Suprapubic skin (tissue), 4 donors: ENCODE measurements at regions not wholly inside any gene's neighbourhood (a gene's known extent, or its start where the extent isn't known, plus 50 kb on each side); places are given as distances from the start of the nearest gene placed in this dataset.

Experiments used
- DNase-seq, 2 donors: peaks; one replicate each; pipeline ENCODE4 v3.0.0-alpha.2; 2019; ENCODE audit warnings: low spot score in 2 of 2
- H3K27ac ChIP-seq: fragments of 200-600 bp; sonication (generic); one replicate; pipeline ENCODE4 v1.5.1; 2019
- H3K27me3 ChIP-seq: fragments of 200-600 bp; sonication (generic); one replicate; pipeline ENCODE4 v1.5.1; 2019
- H3K36me3 ChIP-seq: fragments of 200-600 bp; sonication (generic); one replicate; pipeline ENCODE4 v1.5.1; 2019
- H3K4me1 ChIP-seq: fragments of 200-600 bp; sonication (generic); one replicate; pipeline ENCODE4 v1.5.1; 2019
- H3K4me3 ChIP-seq: fragments of 200-600 bp; sonication (generic); one replicate; pipeline ENCODE4 v1.5.1; 2019; ENCODE audit warnings: mild to moderate bottlenecking
- H3K9me3 ChIP-seq: fragments of 200-600 bp; sonication (generic); one replicate; pipeline ENCODE4 v1.5.1; 2019
- CTCF ChIP-seq, 2 donors: fragments of 200-600 bp in 1 of 2; fragments of 450-650 bp in 1 of 2; sonication (generic) in 1 of 2; IDR thresholded peaks; one replicate each; pipeline ENCODE4 v1.5.1; 2016 to 2019; ENCODE audit warnings: antibody characterized with exemption in 2 of 2, mild to moderate bottlenecking in 1 of 2, moderate library complexity in 1 of 2
- EP300 ChIP-seq: sonication (generic); formaldehyde crosslinking; IDR thresholded peaks from one replicate; pipeline ENCODE4 v1.6.1; 2017; ENCODE audit warnings: antibody characterized with exemption
- POLR2A ChIP-seq, 2 donors: fragments of 450-650 bp; IDR thresholded peaks; one replicate each; pipeline ENCODE4 v1.6.1; 2017; ENCODE audit warnings: antibody characterized with exemption in 2 of 2, mild to moderate bottlenecking in 2 of 2, moderate library complexity in 2 of 2
- POLR2AphosphoS5 ChIP-seq, 3 donors: sonication (generic); formaldehyde crosslinking; IDR thresholded peaks; one replicate each; pipeline ENCODE4 v1.6.1; 2017; ENCODE audit warnings: antibody characterized with exemption in 3 of 3
- WGBS: methylation state at CpG from one replicate; pipeline ENCODE4 v1.1.5; 2018; 5-methylcytosine and 5-hydroxymethylcytosine counted together

- Histone ChIP-seq H3K27me3 (no peaks in the 10 kb centered on the region), H3K27ac (no peak overlapping the region), H3K4me3 (no peak overlapping the region), H3K4me1 (no peaks in the 10 kb centered on the region), H3K9me3 (no peaks in the 10 kb centered on the region), H3K36me3 (no peaks in the 10 kb centered on the region)
- 84% methylated on average over 4 of the region's 4 CpGs for WGBS
- no peak for DNase-seq
- TF ChIP-seq EP300 (no peak), CTCF (IDR thresholded peaks at IDR 0.05) (no peak), POLR2A (IDR thresholded peaks at IDR 0.05) (no peak), POLR2AphosphoS5 (IDR thresholded peaks at IDR 0.05) (no peak)
These were observed 163.8 kb upstream of the CDH20 start for GRCh38 chr18:61169386-61169785.

GRCh38 chr18:61172624-61173023, 160.6 kb upstream of the CDH20 start:
- H3K4me3 ChIP-seq, result no peak overlapping the region
- no peak for DNase-seq
- WGBS, result 83% methylated on average over 1 of the region's 1 CpG
- no peak overlapping the region for H3K27ac ChIP-seq
- H3K36me3 ChIP-seq, result no peaks in the 10 kb centered on the region
- TF ChIP-seq EP300 (no peak), POLR2AphosphoS5 (IDR thresholded peaks at IDR 0.05) (no peak), CTCF (IDR thresholded peaks at IDR 0.05) (no peak), POLR2A (IDR thresholded peaks at IDR 0.05) (no peak)
- H3K27me3 ChIP-seq, result no peaks in the 10 kb centered on the region
- no peaks in the 10 kb centered on the region for H3K9me3 ChIP-seq
- no peaks in the 10 kb centered on the region for H3K4me1 ChIP-seq

GRCh38 chr18:61173554-61173953, 159.7 kb upstream of the CDH20 start:
- Histone ChIP-seq H3K27ac (no peak overlapping the region), H3K36me3 (no peaks in the 10 kb centered on the region), H3K9me3 (no peaks in the 10 kb centered on the region), H3K27me3 (no peaks in the 10 kb centered on the region), H3K4me1 (no peaks in the 10 kb centered on the region), H3K4me3 (no peak overlapping the region)
- DNase-seq, result no peak
- 70% methylated on average over 6 of the region's 6 CpGs for WGBS
- TF ChIP-seq POLR2AphosphoS5 (IDR thresholded peaks at IDR 0.05) (no peak), POLR2A (IDR thresholded peaks at IDR 0.05) (no peak), EP300 (no peak), CTCF (IDR thresholded peaks at IDR 0.05) (no peak)

- DNase-seq, result no peak
- no peak for TF ChIP-seq EP300
- no peak for TF ChIP-seq POLR2A (IDR thresholded peaks at IDR 0.05)
- no peak for TF ChIP-seq CTCF (IDR thresholded peaks at IDR 0.05)
- TF ChIP-seq POLR2AphosphoS5 (IDR thresholded peaks at IDR 0.05), result no peak
These were observed 149.4 kb upstream of the CDH20 start for GRCh38 chr18:61183798-61184197.

GRCh38 chr18:61187971-61188370, 145.3 kb upstream of the CDH20 start:
- Histone ChIP-seq H3K36me3 (no peaks in the 10 kb centered on the region), H3K4me1 (peaks cover 3% of the 10 kb centered on the region), H3K27ac (no peak overlapping the region), H3K4me3 (no peak overlapping the region), H3K9me3 (no peaks in the 10 kb centered on the region), H3K27me3 (no peaks in the 10 kb centered on the region)
- DNase-seq, result no peak
- 84% methylated on average over 3 of the region's 3 CpGs for WGBS
- TF ChIP-seq CTCF (IDR thresholded peaks at IDR 0.05), result no peak
- no peak for TF ChIP-seq POLR2AphosphoS5 (IDR thresholded peaks at IDR 0.05)
- TF ChIP-seq POLR2A (IDR thresholded peaks at IDR 0.05), result no peak
- TF ChIP-seq EP300, result no peak

More at GRCh38 chr18:61183798-61184197, 149.4 kb upstream of the CDH20 start:
- no peaks in the 10 kb centered on the region for H3K36me3 ChIP-seq
- no peak overlapping the region for H3K27ac ChIP-seq
- no peaks in the 10 kb centered on the region for H3K9me3 ChIP-seq
- H3K27me3 ChIP-seq, result no peaks in the 10 kb centered on the region
- no peak overlapping the region for H3K4me3 ChIP-seq
- H3K4me1 ChIP-seq, result peaks cover 2% of the 10 kb centered on the region
